ENCODE measurements at regions not wholly inside any gene's neighbourhood (a gene's known extent, or its start where the extent isn't known, plus 50 kb on each side); places are given as distances from the start of the nearest gene placed in this dataset.

DNA sequence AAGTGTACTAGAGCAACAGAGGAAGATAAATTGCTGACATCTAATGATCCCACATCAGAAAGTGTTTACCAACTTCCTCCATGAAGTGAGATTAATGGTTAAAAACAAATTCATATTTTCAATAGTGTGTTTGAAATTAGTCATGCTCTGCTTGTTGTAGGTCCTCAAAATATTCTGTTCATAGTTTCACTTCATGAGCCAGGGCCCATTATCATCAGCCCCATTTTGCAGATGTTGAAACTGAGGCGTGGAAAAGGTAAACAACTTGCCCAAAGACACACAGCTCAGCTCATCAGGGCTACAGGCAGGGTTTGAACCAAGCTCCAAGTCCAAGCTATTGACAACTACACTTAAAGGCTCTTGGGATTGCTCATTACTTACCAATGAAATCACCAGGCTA is 103.5 kb upstream of the PPARGC1A start:
- TF ChIP-seq, protein P1, sequence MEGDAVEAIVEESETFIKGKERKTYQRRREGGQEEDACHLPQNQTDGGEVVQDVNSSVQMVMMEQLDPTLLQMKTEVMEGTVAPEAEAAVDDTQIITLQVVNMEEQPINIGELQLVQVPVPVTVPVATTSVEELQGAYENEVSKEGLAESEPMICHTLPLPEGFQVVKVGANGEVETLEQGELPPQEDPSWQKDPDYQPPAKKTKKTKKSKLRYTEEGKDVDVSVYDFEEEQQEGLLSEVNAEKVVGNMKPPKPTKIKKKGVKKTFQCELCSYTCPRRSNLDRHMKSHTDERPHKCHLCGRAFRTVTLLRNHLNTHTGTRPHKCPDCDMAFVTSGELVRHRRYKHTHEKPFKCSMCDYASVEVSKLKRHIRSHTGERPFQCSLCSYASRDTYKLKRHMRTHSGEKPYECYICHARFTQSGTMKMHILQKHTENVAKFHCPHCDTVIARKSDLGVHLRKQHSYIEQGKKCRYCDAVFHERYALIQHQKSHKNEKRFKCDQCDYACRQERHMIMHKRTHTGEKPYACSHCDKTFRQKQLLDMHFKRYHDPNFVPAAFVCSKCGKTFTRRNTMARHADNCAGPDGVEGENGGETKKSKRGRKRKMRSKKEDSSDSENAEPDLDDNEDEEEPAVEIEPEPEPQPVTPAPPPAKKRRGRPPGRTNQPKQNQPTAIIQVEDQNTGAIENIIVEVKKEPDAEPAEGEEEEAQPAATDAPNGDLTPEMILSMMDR (IDR thresholded peaks at IDR 0.05 in 4 of 5, conservative IDR thresholded peaks at IDR 0.05 in 1 of 5): no peak
- TF ChIP-seq POLR2A (IDR thresholded peaks at IDR 0.05): no peak
